Daoy (cell line): ENCODE measurements at regions not wholly inside any gene's neighbourhood (a gene's known extent, or its start where the extent isn't known, plus 50 kb on each side); places are given as distances from the start of the nearest gene placed in this dataset.
"Not testable (repeated sequence)": the region's sequence is repeated elsewhere in the genome, so short reads cannot be mapped to it uniquely, and the experiment has no call there.

Experiments
- DNase-seq: peaks from one replicate; pipeline ENCODE4 v3.0.0-alpha.2; 2015; ENCODE audit warnings: low read depth

- not testable (repeated sequence) for DNase-seq
These were observed 249.7 kb downstream of the TMEM121 start for GRCh38 chr14:105776112-105776511.

GRCh38 chr14:105776924-105777323 lies 250.5 kb downstream of the TMEM121 start:
- no peak for DNase-seq

- DNase-seq = no peak
These were observed 257.3 kb downstream of the TMEM121 start for GRCh38 chr14:105783707-105784106.

- DNase-seq = no peak
These were observed 267.5 kb downstream of the TMEM121 start for GRCh38 chr14:105793836-105794235.

GRCh38 chr14:105797546-105797945 lies 271.2 kb downstream of the TMEM121 start:
- no peak for DNase-seq

- DNase-seq = no peak
These were observed 279.3 kb downstream of the TMEM121 start for GRCh38 chr14:105805701-105806100.

GRCh38 chr14:105806568-105806967 lies 280.2 kb downstream of the TMEM121 start:
- DNase-seq = no peak

- no peak for DNase-seq
These were observed 291.8 kb downstream of the TMEM121 start for GRCh38 chr14:105817971-105818711.

GRCh38 chr14:105818712-105819005 lies 292.3 kb downstream of the TMEM121 start:
- DNase-seq = no peak

- DNase-seq = no peak
These were observed 303.8 kb downstream of the TMEM121 start for GRCh38 chr14:105830171-105830570.

- DNase-seq = no peak
These were observed 309.8 kb downstream of the TMEM121 start for GRCh38 chr14:105836160-105836559.

GRCh38 chr14:105836730-105837129 lies 310.3 kb downstream of the TMEM121 start:
- no peak for DNase-seq

GRCh38 chr14:105837349-105838063 lies 311.1 kb downstream of the TMEM121 start:
- no peak for DNase-seq

- DNase-seq = no peak
These were observed 311.7 kb downstream of the TMEM121 start for GRCh38 chr14:105838107-105838506.

- DNase-seq = no peak
These were observed 312.4 kb downstream of the TMEM121 start for GRCh38 chr14:105838591-105839424.

GRCh38 chr14:105839425-105840265 lies 313.3 kb downstream of the TMEM121 start:
- DNase-seq = no peak

- no peak for DNase-seq
These were observed 314.1 kb downstream of the TMEM121 start for GRCh38 chr14:105840266-105841021.

- DNase-seq = no peak
These were observed 314.9 kb downstream of the TMEM121 start for GRCh38 chr14:105841022-105842009.

GRCh38 chr14:105842105-105842504 lies 315.7 kb downstream of the TMEM121 start:
- no peak for DNase-seq
